CD4-positive, alpha-beta memory T cell (primary cell): ENCODE measurements at regions not wholly inside any gene's neighbourhood (a gene's known extent, or its start where the extent isn't known, plus 50 kb on each side); places are given as distances from the start of the nearest gene placed in this dataset.
"Not testable (repeated sequence)": the region's sequence is repeated elsewhere in the genome, so short reads cannot be mapped to it uniquely, and the experiment has no call there.

Experiments used
- CTCF ChIA-PET: fragments of 350-600 bp; sonication (Branson Sonifier 250); formaldehyde crosslinking; loops from one replicate; lab custom pipeline; 2021; ENCODE audit warnings: inconsistent platforms; ENCODE audit not compliant: partially characterized antibody; lab: Charles Lee
- POLR2A ChIA-PET: fragments of 350-600 bp; sonication (Branson Sonifier 250); formaldehyde crosslinking; loops from one replicate; lab custom pipeline; 2021; ENCODE audit not compliant: partially characterized antibody; lab: Charles Lee
- DNase-seq, 5 donors: peaks; one replicate each; pipeline versions ENCODE4 v3.0.0 to v3.0.0-alpha.2; 2020 to 2022; ENCODE audit warnings: mixed read lengths in 1 of 5
- H3K27ac ChIP-seq: one replicate; pipeline ENCODE4 v1.7.0; 2013; ENCODE audit warnings: low read depth, low read length
- H3K27me3 ChIP-seq: 2 replicates; pipeline ENCODE4 v1.7.0; 2013; ENCODE audit warnings: mild to moderate bottlenecking, low read length, moderate library complexity; ENCODE audit not compliant: insufficient read depth
- H3K36me3 ChIP-seq: 2 replicates; pipeline ENCODE4 v1.7.0; 2013; ENCODE audit warnings: mild to moderate bottlenecking, low read length, moderate library complexity; ENCODE audit not compliant: insufficient read depth
- H3K4me1 ChIP-seq: 2 replicates; pipeline ENCODE4 v1.7.0; 2013; ENCODE audit warnings: mild to moderate bottlenecking, low read length, moderate library complexity; ENCODE audit not compliant: insufficient read depth
- H3K4me3 ChIP-seq, 2 donors: one replicate each; pipeline ENCODE4 v1.7.0; 2013; ENCODE audit warnings: low read length in 2 of 2, mild to moderate bottlenecking in 1 of 2
- H3K9me3 ChIP-seq, 2 donors: one replicate each; pipeline ENCODE4 v1.7.0; 2013; ENCODE audit warnings: low read length in 2 of 2, control low read depth in 1 of 2; ENCODE audit not compliant: control insufficient read depth in 1 of 2
- H3K27ac Mint-ChIP-seq, 7 donors: one replicate each; pipeline ENCODE4 v1.8.0; 2020 to 2021; ENCODE audit warnings: mixed read lengths in 7 of 7, mild to moderate bottlenecking in 6 of 7, inconsistent platforms in 3 of 7, moderate library complexity in 3 of 7
- H3K27me3 Mint-ChIP-seq, 2 donors: one replicate each; pipeline ENCODE4 v1.8.0; 2020 to 2021; ENCODE audit warnings: mixed read lengths in 2 of 2
- H3K36me3 Mint-ChIP-seq, 2 donors: one replicate each; pipeline ENCODE4 v1.8.0; 2020 to 2021; ENCODE audit warnings: mixed read lengths in 2 of 2, inconsistent platforms in 1 of 2, mild to moderate bottlenecking in 1 of 2
- H3K4me1 Mint-ChIP-seq, 4 donors: one replicate each; pipeline ENCODE4 v1.8.0; 2020 to 2021; ENCODE audit warnings: mixed read lengths in 4 of 4, mild to moderate bottlenecking in 1 of 4
- H3K4me3 Mint-ChIP-seq, 8 donors: one replicate each; pipeline ENCODE4 v1.8.0; 2020 to 2021; ENCODE audit warnings: mixed read lengths in 8 of 8, mild to moderate bottlenecking in 7 of 8, moderate library complexity in 6 of 8, inconsistent platforms in 3 of 8
- H3K9me3 Mint-ChIP-seq, 8 donors: one replicate each; pipeline ENCODE4 v1.8.0; 2020 to 2021; ENCODE audit warnings: mixed read lengths in 8 of 8, mild to moderate bottlenecking in 5 of 8, inconsistent platforms in 3 of 8, moderate library complexity in 1 of 8
- intact Hi-C: fragments of 100-400 bp; cut with micrococcal nuclease; formaldehyde crosslinking; loops from one replicate; pipeline ENCODE4 v1.15.1; 2023

GRCh38 chr4:45460157-45460556 lies 663.7 kb downstream of the GABRG1 start:
- H3K4me3 Mint-ChIP-seq, H3K36me3 ChIP-seq, H3K4me1 ChIP-seq, DNase-seq, intact Hi-C loops, POLR2A ChIA-PET, H3K9me3 ChIP-seq, H3K27ac Mint-ChIP-seq, H3K36me3 Mint-ChIP-seq, H3K4me1 Mint-ChIP-seq, H3K27ac ChIP-seq, H3K4me3 ChIP-seq, CTCF ChIA-PET, H3K27me3 Mint-ChIP-seq, H3K27me3 ChIP-seq: not testable (repeated sequence)
- H3K9me3 Mint-ChIP-seq, result peaks cover 0 to 16% (median 4%) of the 10 kb centered on the region in 8 donors

DNA sequence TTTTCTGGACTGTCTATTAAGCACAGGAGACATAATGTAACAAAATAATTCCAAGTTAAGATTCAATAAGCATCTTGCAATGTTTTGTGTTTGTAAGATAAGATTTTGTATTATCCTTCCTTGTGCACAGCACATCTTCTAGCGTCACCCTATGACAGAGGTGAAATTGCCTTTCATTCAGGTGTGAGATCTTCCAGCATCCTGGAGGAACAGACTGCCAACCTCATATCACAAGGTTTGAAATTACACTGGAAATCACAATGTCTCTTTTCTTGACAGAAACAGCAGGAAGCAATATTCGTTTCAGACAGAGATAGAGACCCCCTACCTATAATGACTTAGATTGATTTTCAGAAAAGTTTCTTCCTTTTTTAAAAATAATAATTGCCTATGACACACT lies 668.6 kb downstream of the GABRG1 start:
- intact Hi-C loops, result no loop called here
- no peak overlapping the region for H3K4me3 ChIP-seq
- H3K27me3 ChIP-seq, result no peaks in the 10 kb centered on the region
- no peaks in the 10 kb centered on the region for H3K27me3 Mint-ChIP-seq
- H3K9me3 Mint-ChIP-seq, result peaks cover 2 to 17% (median 6%) of the 10 kb centered on the region in 8 donors
- DNase-seq, result no peak
- ChIA-PET CTCF (no interaction called here), POLR2A (no interaction called here)
- no peak overlapping the region for H3K4me3 Mint-ChIP-seq
- H3K27ac ChIP-seq, result no peak overlapping the region
- H3K27ac Mint-ChIP-seq, result no peak overlapping the region
- H3K36me3 ChIP-seq, result no peaks in the 10 kb centered on the region
- no peaks in the 10 kb centered on the region for H3K4me1 Mint-ChIP-seq
- H3K4me1 ChIP-seq, result no peaks in the 10 kb centered on the region
- H3K9me3 ChIP-seq, result no peaks in the 10 kb centered on the region
- H3K36me3 Mint-ChIP-seq, result no peaks in the 10 kb centered on the region

GRCh38 chr4:45453258-45453853 lies 670.5 kb downstream of the GABRG1 start:
- peaks cover 2 to 26% (median 6%) of the 10 kb centered on the region in 8 donors for H3K9me3 Mint-ChIP-seq

DNA sequence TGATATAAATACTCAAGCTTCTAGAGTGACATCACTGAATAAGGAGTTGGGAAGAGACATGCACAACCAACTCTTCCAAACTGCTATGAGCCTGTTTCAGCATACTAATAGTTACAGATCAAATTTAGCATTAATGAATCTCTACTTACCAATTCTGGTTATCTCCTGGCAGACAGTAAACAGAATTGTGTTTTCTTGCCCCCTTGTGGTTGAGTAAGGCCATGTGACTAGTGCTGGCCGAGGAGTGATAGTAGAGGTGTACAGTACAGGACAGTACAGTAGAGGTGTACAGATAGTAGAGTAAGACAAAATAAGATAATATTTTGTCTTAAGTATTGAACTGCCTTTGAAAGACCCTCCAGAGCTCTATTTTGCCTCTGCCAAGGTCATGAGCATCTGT lies 681.4 kb downstream of the GABRG1 start:
- Mint-ChIP-seq H3K4me3 (no peak overlapping the region), H3K4me1 (no peaks in the 10 kb centered on the region), H3K27me3 (no peaks in the 10 kb centered on the region), H3K27ac (no peak overlapping the region), H3K9me3 (peaks cover 0 to 14% (median 4%) of the 10 kb centered on the region in 8 donors), H3K36me3 (no peaks in the 10 kb centered on the region)
- H3K4me1 ChIP-seq, result no peaks in the 10 kb centered on the region
- POLR2A ChIA-PET, result no interaction called here
- H3K27me3 ChIP-seq, result no peaks in the 10 kb centered on the region
- no peak for DNase-seq
- no peak overlapping the region for H3K4me3 ChIP-seq
- CTCF ChIA-PET, result no interaction called here
- no peak overlapping the region for H3K27ac ChIP-seq
- no peaks in the 10 kb centered on the region for H3K36me3 ChIP-seq
- intact Hi-C loops, result no loop called here
- no peaks in the 10 kb centered on the region for H3K9me3 ChIP-seq

More at GRCh38 chr4:45453258-45453853, 670.5 kb downstream of the GABRG1 start:
- Histone ChIP-seq H3K9me3 (no peaks in the 10 kb centered on the region), H3K27ac (no peak overlapping the region), H3K27me3 (no peaks in the 10 kb centered on the region), H3K4me1 (no peaks in the 10 kb centered on the region), H3K4me3 (no peak overlapping the region), H3K36me3 (no peaks in the 10 kb centered on the region)
- POLR2A ChIA-PET, result no interaction called here
- Mint-ChIP-seq H3K27me3 (no peaks in the 10 kb centered on the region), H3K36me3 (no peaks in the 10 kb centered on the region), H3K4me3 (no peak overlapping the region), H3K27ac (peak overlapping the region in 1 of 7 donors; percentile 73), H3K4me1 (no peaks in the 10 kb centered on the region)
- intact Hi-C loops, result no loop called here
- DNase-seq, result no peak
- CTCF ChIA-PET, result no interaction called here

- Histone ChIP-seq H3K27me3 (no peaks in the 10 kb centered on the region), H3K27ac (no peak overlapping the region), H3K4me1 (no peaks in the 10 kb centered on the region), H3K9me3 (no peaks in the 10 kb centered on the region), H3K4me3 (no peak overlapping the region), H3K36me3 (no peaks in the 10 kb centered on the region)
- no peak for DNase-seq
- H3K27me3 Mint-ChIP-seq, result no peaks in the 10 kb centered on the region
- no peaks in the 10 kb centered on the region for H3K4me1 Mint-ChIP-seq
- CTCF ChIA-PET, result no interaction called here
- POLR2A ChIA-PET, result no interaction called here
- no peak overlapping the region for H3K27ac Mint-ChIP-seq
- intact Hi-C loops, result no loop called here
- H3K4me3 Mint-ChIP-seq, result no peak overlapping the region
- H3K36me3 Mint-ChIP-seq, result no peaks in the 10 kb centered on the region
- peaks cover 0 to 12% (median under 1%) of the 10 kb centered on the region in 8 donors for H3K9me3 Mint-ChIP-seq
Measured at GRCh38 chr4:45438047-45438446, 685.8 kb downstream of the GABRG1 start.

GRCh38 chr4:45437381-45437780 lies 686.5 kb downstream of the GABRG1 start:
- intact Hi-C loops, result no loop called here
- peaks cover 0 to 11% (median under 1%) of the 10 kb centered on the region in 8 donors for H3K9me3 Mint-ChIP-seq
- no peaks in the 10 kb centered on the region for H3K27me3 Mint-ChIP-seq
- no peaks in the 10 kb centered on the region for H3K9me3 ChIP-seq
- H3K4me1 Mint-ChIP-seq, result no peaks in the 10 kb centered on the region
- ChIA-PET POLR2A (no interaction called here), CTCF (no interaction called here)
- no peaks in the 10 kb centered on the region for H3K36me3 Mint-ChIP-seq
- H3K27ac ChIP-seq, result no peak overlapping the region
- H3K36me3 ChIP-seq, result no peaks in the 10 kb centered on the region
- no peaks in the 10 kb centered on the region for H3K4me1 ChIP-seq
- no peak for DNase-seq
- no peaks in the 10 kb centered on the region for H3K27me3 ChIP-seq
- H3K27ac Mint-ChIP-seq, result no peak overlapping the region
- H3K4me3 Mint-ChIP-seq, result no peak overlapping the region
- H3K4me3 ChIP-seq, result no peak overlapping the region

DNA sequence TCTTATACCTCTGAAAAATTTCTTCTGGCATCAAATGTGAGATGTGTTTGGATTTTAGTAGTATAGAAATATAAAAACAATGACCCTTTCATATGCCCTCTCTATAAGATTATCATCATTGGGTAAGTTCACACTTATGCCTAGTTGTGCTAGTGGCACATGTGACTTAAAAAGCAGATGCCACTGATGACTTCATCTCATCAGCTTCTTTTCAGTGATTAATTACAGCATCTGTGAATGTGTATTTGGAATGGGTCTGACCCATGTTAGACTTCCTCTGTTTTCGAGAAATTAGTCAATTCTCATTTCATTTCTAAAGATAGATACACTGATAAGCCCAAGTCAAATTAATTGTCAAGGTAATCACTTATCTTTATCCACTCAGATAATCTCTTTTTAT lies 698.7 kb downstream of the GABRG1 start:
- H3K36me3 ChIP-seq, result no peaks in the 10 kb centered on the region
- H3K4me1 ChIP-seq, result no peaks in the 10 kb centered on the region
- peaks cover 3 to 31% (median 15%) of the 10 kb centered on the region in 8 donors for H3K9me3 Mint-ChIP-seq
- no peaks in the 10 kb centered on the region for H3K4me1 Mint-ChIP-seq
- H3K27me3 Mint-ChIP-seq, result no peaks in the 10 kb centered on the region
- no peak overlapping the region for H3K27ac ChIP-seq
- POLR2A ChIA-PET, result no interaction called here
- no peaks in the 10 kb centered on the region for H3K27me3 ChIP-seq
- CTCF ChIA-PET, result no interaction called here
- H3K36me3 Mint-ChIP-seq, result peaks cover 0 to 3% of the 10 kb centered on the region in 2 donors
- no peak for DNase-seq
- intact Hi-C loops, result no loop called here
- no peaks in the 10 kb centered on the region for H3K9me3 ChIP-seq
- no peak overlapping the region for H3K4me3 Mint-ChIP-seq
- H3K27ac Mint-ChIP-seq, result no peak overlapping the region
- no peak overlapping the region for H3K4me3 ChIP-seq

DNA sequence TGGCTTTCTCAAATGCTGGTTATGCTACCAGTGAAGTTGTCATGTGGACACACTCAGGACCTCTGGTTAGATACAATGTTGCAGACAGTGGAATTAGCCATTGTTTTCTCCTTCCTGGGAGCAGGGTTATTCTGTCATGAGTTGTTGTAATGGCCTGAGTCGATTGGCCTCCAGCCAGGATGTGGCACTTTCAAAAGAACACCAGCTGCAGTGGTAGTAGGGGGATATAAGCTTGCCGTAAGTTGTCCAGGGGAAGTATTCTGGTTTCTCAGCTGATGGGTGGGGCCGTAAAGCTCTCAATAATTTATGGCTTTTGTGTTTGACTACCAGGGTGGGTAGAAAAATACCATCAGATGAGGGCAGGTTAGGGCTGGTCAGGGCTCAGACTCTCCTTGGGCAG lies 697.5 kb upstream of the GNPDA2 start:
- Histone ChIP-seq H3K4me3 (no peak overlapping the region), H3K4me1 (no peaks in the 10 kb centered on the region), H3K27me3 (no peaks in the 10 kb centered on the region), H3K9me3 (no peaks in the 10 kb centered on the region), H3K36me3 (no peaks in the 10 kb centered on the region), H3K27ac (no peak overlapping the region)
- H3K4me3 Mint-ChIP-seq, result no peak overlapping the region
- POLR2A ChIA-PET, result no interaction called here
- H3K4me1 Mint-ChIP-seq, result no peaks in the 10 kb centered on the region
- CTCF ChIA-PET, result no interaction called here
- no peak overlapping the region for H3K27ac Mint-ChIP-seq
- intact Hi-C loops, result no loop called here
- no peak for DNase-seq
- no peaks in the 10 kb centered on the region for H3K27me3 Mint-ChIP-seq
- peaks cover 0 to 3% of the 10 kb centered on the region in 2 donors for H3K36me3 Mint-ChIP-seq
- peaks cover 3 to 35% (median 15%) of the 10 kb centered on the region in 8 donors for H3K9me3 Mint-ChIP-seq
